Fibroblast of villous mesenchyme (primary cell): ENCODE measurements at regions not wholly inside any gene's neighbourhood (a gene's known extent, or its start where the extent isn't known, plus 50 kb on each side); places are given as distances from the start of the nearest gene placed in this dataset.

ENCODE experiments used
- DNase-seq: peaks from one replicate; pipeline ENCODE4 v3.0.0-alpha.2; 2010; ENCODE audit warnings: low read depth
- H3K4me3 ChIP-seq: 2 replicates; pipeline ENCODE4 v1.5.1; 2011; ENCODE audit warnings: low read depth, mild to moderate bottlenecking, low read length
- CTCF ChIP-seq: IDR thresholded peaks from 2 replicates; pipeline ENCODE4 v1.5.1; 2012; ENCODE audit warnings: low read depth, mild to moderate bottlenecking, low read length; ENCODE audit not compliant: insufficient read depth

GRCh38 chr15:52893338-52893737 lies 103.2 kb upstream of the ONECUT1 start:
- H3K4me3 ChIP-seq = no peak overlapping the region
- no peak for DNase-seq
- TF ChIP-seq CTCF = no peak

GRCh38 chr15:52879904-52880303 lies 89.8 kb upstream of the ONECUT1 start:
- no peak for DNase-seq
- TF ChIP-seq CTCF = no peak
- no peak overlapping the region for H3K4me3 ChIP-seq

- no peak for DNase-seq
- no peak overlapping the region for H3K4me3 ChIP-seq
- no peak for TF ChIP-seq CTCF
Measured at GRCh38 chr15:52879145-52879544, 89.0 kb upstream of the ONECUT1 start.

GRCh38 chr15:52876991-52877663 lies 87.0 kb upstream of the ONECUT1 start:
- no peak overlapping the region for H3K4me3 ChIP-seq
- no peak for TF ChIP-seq CTCF
- DNase-seq = no peak

- DNase-seq = no peak
- TF ChIP-seq CTCF = no peak
- no peak overlapping the region for H3K4me3 ChIP-seq
Measured at GRCh38 chr15:52872036-52872818, 82.1 kb upstream of the ONECUT1 start.

- DNase-seq = no peak
- no peak for TF ChIP-seq CTCF
- H3K4me3 ChIP-seq = no peak overlapping the region
Measured at GRCh38 chr15:52870015-52870414, 79.9 kb upstream of the ONECUT1 start.
